Activated T-helper 17 cell treated with anti-CD3 and anti-CD28 coated beads, Interleukin-2, amount 50 U/mL, for 72 hours (primary cell): ENCODE measurements at regions not wholly inside any gene's neighbourhood (a gene's known extent, or its start where the extent isn't known, plus 50 kb on each side); places are given as distances from the start of the nearest gene placed in this dataset.

Experiments used
- ATAC-seq: fragments of 150-1000 bp; cut with Tn5 transposase; replicated peaks from 2 replicates; pipeline ENCODE4 v1.10.0; 2021; ENCODE audit warnings: mild to moderate bottlenecking, moderate library complexity
- H3K27ac Mint-ChIP-seq: one replicate; pipeline ENCODE4 v1.8.0; 2022; ENCODE audit warnings: mixed read lengths
- H3K27me3 Mint-ChIP-seq: one replicate; pipeline ENCODE4 v1.8.0; 2022; ENCODE audit warnings: mixed read lengths
- H3K36me3 Mint-ChIP-seq: one replicate; pipeline ENCODE4 v1.8.0; 2022; ENCODE audit warnings: low read depth, mild to moderate bottlenecking, mixed read lengths
- H3K4me1 Mint-ChIP-seq: one replicate; pipeline ENCODE4 v1.8.0; 2022; ENCODE audit warnings: mixed read lengths
- H3K4me3 Mint-ChIP-seq: one replicate; pipeline ENCODE4 v1.8.0; 2022; ENCODE audit warnings: mild to moderate bottlenecking, mixed read lengths
- H3K9me3 Mint-ChIP-seq: one replicate; pipeline ENCODE4 v1.8.0; 2022; ENCODE audit warnings: mixed read lengths

- no peak for ATAC-seq
- Mint-ChIP-seq H3K27ac (no peak overlapping the region), H3K9me3 (peaks cover 4% of the 10 kb centered on the region), H3K36me3 (no peaks in the 10 kb centered on the region), H3K4me3 (no peak overlapping the region), H3K4me1 (no peaks in the 10 kb centered on the region), H3K27me3 (peaks cover 38% of the 10 kb centered on the region)
These were observed 235.9 kb downstream of the TFAP2C start for GRCh38 chr20:56865055-56865454.

GRCh38 chr20:56867128-56867527 is 238.0 kb downstream of the TFAP2C start:
- no peak overlapping the region for H3K4me3 Mint-ChIP-seq
- H3K4me1 Mint-ChIP-seq = no peaks in the 10 kb centered on the region
- no peaks in the 10 kb centered on the region for H3K36me3 Mint-ChIP-seq
- ATAC-seq = no peak
- peaks cover 4% of the 10 kb centered on the region for H3K9me3 Mint-ChIP-seq
- H3K27ac Mint-ChIP-seq = no peak overlapping the region
- H3K27me3 Mint-ChIP-seq = peaks cover 27% of the 10 kb centered on the region

GRCh38 chr20:56868746-56869145 is 239.6 kb downstream of the TFAP2C start:
- no peak overlapping the region for H3K4me3 Mint-ChIP-seq
- ATAC-seq = no peak

GRCh38 chr20:56870271-56870670 is 241.2 kb downstream of the TFAP2C start:
- peaks cover 4% of the 10 kb centered on the region for H3K9me3 Mint-ChIP-seq
- H3K4me1 Mint-ChIP-seq = no peaks in the 10 kb centered on the region
- peaks cover 7% of the 10 kb centered on the region for H3K27me3 Mint-ChIP-seq
- H3K36me3 Mint-ChIP-seq = no peaks in the 10 kb centered on the region
- no peak overlapping the region for H3K27ac Mint-ChIP-seq
- H3K4me3 Mint-ChIP-seq = no peak overlapping the region
- ATAC-seq = no peak

More at GRCh38 chr20:56868746-56869145, 239.6 kb downstream of the TFAP2C start:
- Mint-ChIP-seq H3K27me3 (peaks cover 16% of the 10 kb centered on the region), H3K9me3 (peaks cover 4% of the 10 kb centered on the region), H3K36me3 (no peaks in the 10 kb centered on the region), H3K27ac (no peak overlapping the region), H3K4me1 (no peaks in the 10 kb centered on the region)

GRCh38 chr20:56871691-56872090 is 242.6 kb downstream of the TFAP2C start:
- no peak for ATAC-seq
- Mint-ChIP-seq H3K36me3 (no peaks in the 10 kb centered on the region), H3K4me3 (no peak overlapping the region), H3K27ac (no peak overlapping the region), H3K9me3 (peaks cover 4% of the 10 kb centered on the region), H3K27me3 (peaks cover 3% of the 10 kb centered on the region), H3K4me1 (no peaks in the 10 kb centered on the region)

GRCh38 chr20:56872620-56873458 is 243.7 kb downstream of the TFAP2C start:
- Mint-ChIP-seq H3K4me3 (no peak overlapping the region), H3K27ac (no peak overlapping the region), H3K4me1 (no peaks in the 10 kb centered on the region), H3K36me3 (no peaks in the 10 kb centered on the region), H3K9me3 (peaks cover 4% of the 10 kb centered on the region), H3K27me3 (no peaks in the 10 kb centered on the region)
- no peak for ATAC-seq

- Mint-ChIP-seq H3K36me3 (no peaks in the 10 kb centered on the region), H3K27ac (no peak overlapping the region), H3K27me3 (no peaks in the 10 kb centered on the region), H3K9me3 (peaks cover under 1% of the 10 kb centered on the region), H3K4me1 (no peaks in the 10 kb centered on the region), H3K4me3 (no peak overlapping the region)
- ATAC-seq = no peak
These were observed 244.7 kb downstream of the TFAP2C start for GRCh38 chr20:56873836-56874235.

- Mint-ChIP-seq H3K4me3 (no peak overlapping the region), H3K36me3 (no peaks in the 10 kb centered on the region), H3K4me1 (no peaks in the 10 kb centered on the region), H3K9me3 (no peaks in the 10 kb centered on the region), H3K27me3 (no peaks in the 10 kb centered on the region), H3K27ac (no peak overlapping the region)
- no peak for ATAC-seq
These were observed 246.1 kb downstream of the TFAP2C start for GRCh38 chr20:56875052-56875659.

- H3K27ac Mint-ChIP-seq = no peak overlapping the region
- H3K36me3 Mint-ChIP-seq = no peaks in the 10 kb centered on the region
- no peaks in the 10 kb centered on the region for H3K27me3 Mint-ChIP-seq
- H3K4me3 Mint-ChIP-seq = no peak overlapping the region
- no peak for ATAC-seq
- no peaks in the 10 kb centered on the region for H3K9me3 Mint-ChIP-seq
- H3K4me1 Mint-ChIP-seq = no peaks in the 10 kb centered on the region
These were observed 246.7 kb downstream of the TFAP2C start for GRCh38 chr20:56875803-56876202.

- peaks cover 6% of the 10 kb centered on the region for H3K27me3 Mint-ChIP-seq
- no peaks in the 10 kb centered on the region for H3K4me1 Mint-ChIP-seq
- no peaks in the 10 kb centered on the region for H3K36me3 Mint-ChIP-seq
- H3K4me3 Mint-ChIP-seq = no peak overlapping the region
- no peak overlapping the region for H3K27ac Mint-ChIP-seq
- ATAC-seq = no peak
- peaks cover 9% of the 10 kb centered on the region for H3K9me3 Mint-ChIP-seq
These were observed 256.4 kb downstream of the TFAP2C start for GRCh38 chr20:56885521-56885920.

- H3K27me3 Mint-ChIP-seq = peaks cover 6% of the 10 kb centered on the region
- H3K27ac Mint-ChIP-seq = no peak overlapping the region
- peaks cover 5% of the 10 kb centered on the region for H3K9me3 Mint-ChIP-seq
- ATAC-seq = no peak
- no peaks in the 10 kb centered on the region for H3K4me1 Mint-ChIP-seq
- no peak overlapping the region for H3K4me3 Mint-ChIP-seq
- no peaks in the 10 kb centered on the region for H3K36me3 Mint-ChIP-seq
These were observed 260.9 kb downstream of the TFAP2C start for GRCh38 chr20:56890011-56890410.

GRCh38 chr20:56893226-56893917 is 264.3 kb downstream of the TFAP2C start:
- no peaks in the 10 kb centered on the region for H3K4me1 Mint-ChIP-seq
- H3K27ac Mint-ChIP-seq = no peak overlapping the region
- H3K4me3 Mint-ChIP-seq = no peak overlapping the region
- no peaks in the 10 kb centered on the region for H3K36me3 Mint-ChIP-seq
- H3K27me3 Mint-ChIP-seq = no peaks in the 10 kb centered on the region
- H3K9me3 Mint-ChIP-seq = no peaks in the 10 kb centered on the region
- peak; percentile 44 for ATAC-seq

- Mint-ChIP-seq H3K4me3 (no peak overlapping the region), H3K36me3 (no peaks in the 10 kb centered on the region), H3K4me1 (no peaks in the 10 kb centered on the region), H3K27ac (no peak overlapping the region), H3K9me3 (peaks cover 3% of the 10 kb centered on the region), H3K27me3 (peaks cover 8% of the 10 kb centered on the region)
- ATAC-seq = no peak
These were observed 267.3 kb downstream of the TFAP2C start for GRCh38 chr20:56896447-56896846.

GRCh38 chr20:56897318-56897957 is 268.3 kb downstream of the TFAP2C start:
- H3K4me1 Mint-ChIP-seq = no peaks in the 10 kb centered on the region
- H3K27me3 Mint-ChIP-seq = peaks cover 10% of the 10 kb centered on the region
- no peak overlapping the region for H3K27ac Mint-ChIP-seq
- no peak overlapping the region for H3K4me3 Mint-ChIP-seq
- H3K9me3 Mint-ChIP-seq = peaks cover 3% of the 10 kb centered on the region
- H3K36me3 Mint-ChIP-seq = no peaks in the 10 kb centered on the region
- no peak for ATAC-seq
